ENCODE measurements at regions not wholly inside any gene's neighbourhood (a gene's known extent, or its start where the extent isn't known, plus 50 kb on each side); places are given as distances from the start of the nearest gene placed in this dataset.

DNA sequence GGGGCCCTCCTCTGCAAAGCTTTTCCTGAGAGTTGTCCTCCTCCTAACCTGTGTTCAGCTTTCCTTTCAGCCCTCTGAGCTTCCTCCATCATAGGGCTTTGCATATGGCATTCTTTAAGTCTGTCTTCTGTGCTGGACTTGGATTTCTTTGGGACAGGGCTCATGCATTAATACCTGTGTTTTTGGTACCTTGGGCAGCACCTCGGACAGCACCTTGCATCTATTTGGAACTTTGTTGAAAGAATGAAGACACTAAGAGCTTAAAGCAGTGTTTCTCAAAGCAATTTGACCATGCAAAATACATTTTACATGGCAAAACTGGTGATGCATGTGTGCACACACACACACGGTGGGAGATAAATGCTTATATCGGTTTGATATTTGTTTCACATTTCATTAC, 115.0 kb upstream of the SRRM4 start:
- H3K9me3 ChIP-seq, result no peaks in the 10 kb centered on the region
- ChIA-PET POLR2A (no interaction called here), CTCF (no interaction called here)
- Mint-ChIP-seq H3K27me3 (peaks cover 0 to 8% of the 10 kb centered on the region in 2 donors), H3K4me1 (no peaks in the 10 kb centered on the region), H3K27ac (no peak overlapping the region), H3K36me3 (no peaks in the 10 kb centered on the region), H3K9me3 (peaks cover 2 to 4% (median 3%) of the 10 kb centered on the region in 3 donors), H3K4me3 (no peak overlapping the region)
- no peak for ATAC-seq (replicated peaks in 1 of 4)
- WGBS (ENCODE audit: insufficient coverage), result no CpG with 5 or more reads among the region's 3 CpGs
- DNase-seq, result no peak
- no peaks in the 10 kb centered on the region for H3K27me3 ChIP-seq (replicated peaks in 1 of 2; ENCODE audit: control insufficient read depth in 2 of 2, extremely low read depth in 1 of 2, insufficient read depth in 2 of 2, low read length in 1 of 2)
- H3K36me3 ChIP-seq (ENCODE audit: control insufficient read depth in 2 of 2, extremely low read depth in 1 of 2, insufficient read depth in 1 of 2, low read length in 1 of 2), result no peaks in the 10 kb centered on the region
- no peak overlapping the region for H3K27ac ChIP-seq (ENCODE audit: low read length)
- H3K4me3 ChIP-seq (ENCODE audit: control insufficient read depth in 1 of 2, extremely low read depth in 1 of 2, low read length in 1 of 2), result no peak overlapping the region
- no peaks in the 10 kb centered on the region for H3K4me1 ChIP-seq (ENCODE audit: control insufficient read depth in 1 of 2, extremely low read depth in 1 of 2, insufficient read depth in 2 of 2, low read length in 2 of 2)

DNA sequence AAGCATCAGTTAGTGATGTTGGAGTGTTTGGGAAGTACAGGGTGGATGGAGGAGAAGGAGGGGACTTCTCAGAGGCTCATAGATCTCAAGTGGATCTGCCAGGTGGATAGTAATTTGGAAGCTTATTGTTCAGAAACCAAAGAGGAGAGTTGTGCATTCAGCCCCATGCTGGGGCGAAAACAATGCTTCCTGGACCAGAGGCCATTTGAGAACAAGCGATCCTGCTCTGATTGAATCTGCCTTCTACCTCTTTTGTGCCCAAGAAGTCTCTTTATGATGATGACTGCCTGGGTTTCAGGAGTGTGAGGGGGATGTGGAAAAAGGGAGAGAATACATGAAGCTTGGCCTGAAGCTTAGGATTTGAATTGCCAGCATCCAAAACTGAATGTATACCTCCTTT, 110.8 kb upstream of the SRRM4 start:
- whole genome bisulfite sequencing (ENCODE audit: insufficient coverage), result 67% methylated on average over 2 of the region's 2 CpGs
- H3K4me3 Mint-ChIP-seq, result no peak overlapping the region
- no peak overlapping the region for H3K27ac Mint-ChIP-seq
- Histone ChIP-seq H3K9me3 (no peaks in the 10 kb centered on the region), H3K27ac (ENCODE audit: low read length) (no peak overlapping the region), H3K4me1 (ENCODE audit: control insufficient read depth in 1 of 2, extremely low read depth in 1 of 2, insufficient read depth in 2 of 2, low read length in 2 of 2) (no peaks in the 10 kb centered on the region), H3K4me3 (ENCODE audit: control insufficient read depth in 1 of 2, extremely low read depth in 1 of 2, low read length in 1 of 2) (no peak overlapping the region), H3K27me3 (replicated peaks in 1 of 2; ENCODE audit: control insufficient read depth in 2 of 2, extremely low read depth in 1 of 2, insufficient read depth in 2 of 2, low read length in 1 of 2) (no peaks in the 10 kb centered on the region), H3K36me3 (ENCODE audit: control insufficient read depth in 2 of 2, extremely low read depth in 1 of 2, insufficient read depth in 1 of 2, low read length in 1 of 2) (no peaks in the 10 kb centered on the region)
- ATAC-seq (replicated peaks in 1 of 4) (no peak), DNase-seq (no peak)
- POLR2A ChIA-PET, result no interaction called here
- H3K9me3 Mint-ChIP-seq, result peaks cover 0 to 3% (median 0%) of the 10 kb centered on the region in 3 donors
- H3K27me3 Mint-ChIP-seq, result peaks cover 0 to 8% of the 10 kb centered on the region in 2 donors
- no peaks in the 10 kb centered on the region for H3K36me3 Mint-ChIP-seq
- CTCF ChIA-PET, result no interaction called here
- H3K4me1 Mint-ChIP-seq, result no peaks in the 10 kb centered on the region

GRCh38 chr12:118874698-118875548, 106.4 kb upstream of the SRRM4 start:
- no peak overlapping the region for H3K27ac ChIP-seq (ENCODE audit: low read length)
- ATAC-seq (replicated peaks in 1 of 4), result no peak
- H3K4me3 Mint-ChIP-seq, result no peak overlapping the region
- no peaks in the 10 kb centered on the region for H3K4me1 Mint-ChIP-seq
- H3K36me3 Mint-ChIP-seq, result no peaks in the 10 kb centered on the region
- ChIA-PET POLR2A (no interaction called here), CTCF (no interaction called here)
- no peaks in the 10 kb centered on the region for H3K27me3 ChIP-seq (replicated peaks in 1 of 2; ENCODE audit: control insufficient read depth in 2 of 2, extremely low read depth in 1 of 2, insufficient read depth in 2 of 2, low read length in 1 of 2)
- WGBS (ENCODE audit: insufficient coverage), result 36% methylated on average over 2 of the region's 6 CpGs
- no peaks in the 10 kb centered on the region for H3K4me1 ChIP-seq (ENCODE audit: control insufficient read depth in 1 of 2, extremely low read depth in 1 of 2, insufficient read depth in 2 of 2, low read length in 2 of 2)
- no peak overlapping the region for H3K27ac Mint-ChIP-seq
- no peaks in the 10 kb centered on the region for H3K9me3 Mint-ChIP-seq
- no peak for DNase-seq
- H3K36me3 ChIP-seq (ENCODE audit: control insufficient read depth in 2 of 2, extremely low read depth in 1 of 2, insufficient read depth in 1 of 2, low read length in 1 of 2), result no peaks in the 10 kb centered on the region
- H3K4me3 ChIP-seq (ENCODE audit: control insufficient read depth in 1 of 2, extremely low read depth in 1 of 2, low read length in 1 of 2), result no peak overlapping the region
- peaks cover 3 to 4% of the 10 kb centered on the region in 2 donors for H3K27me3 Mint-ChIP-seq
- H3K9me3 ChIP-seq, result no peaks in the 10 kb centered on the region

DNA sequence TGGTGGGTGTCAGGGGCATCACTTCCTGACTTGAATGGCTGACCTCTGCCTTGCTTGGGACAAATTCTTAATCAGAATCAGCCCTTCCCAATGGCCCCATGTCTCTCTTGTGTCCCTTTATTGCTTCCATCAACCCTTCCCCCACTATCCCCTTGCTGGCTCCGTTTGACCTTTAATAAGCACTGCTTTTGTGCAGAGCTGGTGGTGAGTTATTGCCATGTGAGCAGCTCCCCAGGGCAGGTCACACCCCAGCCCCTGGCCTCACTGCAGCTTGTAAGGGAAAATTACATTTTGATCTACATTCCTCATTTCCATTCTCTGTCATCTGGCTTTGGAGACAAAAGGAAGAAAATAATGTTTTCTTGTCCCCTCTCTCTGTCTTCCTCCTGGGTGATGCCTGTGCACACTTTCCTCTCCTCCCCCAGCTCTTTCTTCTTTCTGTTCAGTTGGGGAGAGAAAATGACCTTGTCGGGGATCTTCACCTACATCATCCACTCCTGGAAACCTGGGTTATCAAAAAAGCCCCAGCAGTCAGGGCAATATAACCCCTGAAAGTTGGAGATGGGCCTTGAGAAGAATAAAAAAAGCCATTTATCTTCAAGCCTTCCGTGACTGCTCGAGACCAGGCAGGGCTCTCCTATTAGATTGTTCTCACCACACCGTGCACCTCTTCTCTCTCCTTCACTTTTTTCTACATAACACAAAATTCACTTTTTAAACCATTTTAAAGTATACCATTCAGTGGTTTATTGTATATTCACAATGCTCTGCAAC, 100.4 kb upstream of the SRRM4 start:
- H3K36me3 ChIP-seq (ENCODE audit: control insufficient read depth in 2 of 2, extremely low read depth in 1 of 2, insufficient read depth in 1 of 2, low read length in 1 of 2), result no peaks in the 10 kb centered on the region
- Mint-ChIP-seq H3K36me3 (no peaks in the 10 kb centered on the region), H3K9me3 (peaks cover 0 to 8% (median 4%) of the 10 kb centered on the region in 3 donors), H3K4me1 (no peaks in the 10 kb centered on the region), H3K27me3 (peaks cover 0 to 5% of the 10 kb centered on the region in 2 donors), H3K27ac (no peak overlapping the region), H3K4me3 (no peak overlapping the region)
- POLR2A ChIA-PET, result no interaction called here
- no peak for DNase-seq
- ATAC-seq (replicated peaks in 1 of 4), result no peak
- no peaks in the 10 kb centered on the region for H3K9me3 ChIP-seq
- no peaks in the 10 kb centered on the region for H3K4me1 ChIP-seq (ENCODE audit: control insufficient read depth in 1 of 2, extremely low read depth in 1 of 2, insufficient read depth in 2 of 2, low read length in 2 of 2)
- no CpG with 5 or more reads among the region's 5 CpGs for WGBS (ENCODE audit: insufficient coverage)
- H3K27me3 ChIP-seq (replicated peaks in 1 of 2; ENCODE audit: control insufficient read depth in 2 of 2, extremely low read depth in 1 of 2, insufficient read depth in 2 of 2, low read length in 1 of 2), result peaks cover 0 to 2% of the 10 kb centered on the region in 2 experiments
- no peak overlapping the region for H3K27ac ChIP-seq (ENCODE audit: low read length)
- CTCF ChIA-PET, result no interaction called here
- H3K4me3 ChIP-seq (ENCODE audit: control insufficient read depth in 1 of 2, extremely low read depth in 1 of 2, low read length in 1 of 2), result no peak overlapping the region

DNA sequence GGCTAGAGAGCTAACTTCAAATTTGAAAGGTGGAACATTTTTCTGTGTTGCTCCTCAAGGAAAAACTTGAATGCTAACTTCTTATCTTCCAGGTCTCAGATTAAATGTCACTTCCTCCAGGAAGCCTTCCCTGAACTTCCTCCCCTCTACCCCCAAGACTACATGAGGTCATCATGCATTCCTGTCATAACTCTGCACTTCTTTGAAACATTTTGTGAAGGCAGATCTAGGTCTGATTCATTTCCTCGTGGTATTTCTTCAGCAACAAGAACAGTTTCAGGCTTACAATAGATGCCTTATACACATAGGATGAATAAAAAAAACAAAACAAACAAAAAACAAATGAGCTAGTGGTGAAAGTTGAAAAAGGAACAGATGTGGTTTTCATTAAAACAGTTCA, 97.1 kb upstream of the SRRM4 start:
- no peak overlapping the region for H3K27ac ChIP-seq (ENCODE audit: low read length)
- peaks cover 1 to 2% of the 10 kb centered on the region in 2 donors for H3K27me3 Mint-ChIP-seq
- H3K36me3 Mint-ChIP-seq, result no peaks in the 10 kb centered on the region
- no peaks in the 10 kb centered on the region for H3K36me3 ChIP-seq (ENCODE audit: control insufficient read depth in 2 of 2, extremely low read depth in 1 of 2, insufficient read depth in 1 of 2, low read length in 1 of 2)
- peaks cover 0 to 11% (median 6%) of the 10 kb centered on the region in 3 donors for H3K9me3 Mint-ChIP-seq
- no CpG with 5 or more reads among the region's 1 CpG for WGBS (ENCODE audit: insufficient coverage)
- no peaks in the 10 kb centered on the region for H3K4me1 Mint-ChIP-seq
- H3K4me3 ChIP-seq (ENCODE audit: control insufficient read depth in 1 of 2, extremely low read depth in 1 of 2, low read length in 1 of 2), result no peak overlapping the region
- ATAC-seq (replicated peaks in 1 of 4), result no peak
- DNase-seq, result no peak
- H3K9me3 ChIP-seq, result no peaks in the 10 kb centered on the region
- no peaks in the 10 kb centered on the region for H3K4me1 ChIP-seq (ENCODE audit: control insufficient read depth in 1 of 2, extremely low read depth in 1 of 2, insufficient read depth in 2 of 2, low read length in 2 of 2)
- H3K4me3 Mint-ChIP-seq, result no peak overlapping the region
- H3K27ac Mint-ChIP-seq, result no peak overlapping the region
- ChIA-PET POLR2A (no interaction called here), CTCF (no interaction called here)
- peaks cover 0 to 2% of the 10 kb centered on the region in 2 experiments for H3K27me3 ChIP-seq (replicated peaks in 1 of 2; ENCODE audit: control insufficient read depth in 2 of 2, extremely low read depth in 1 of 2, insufficient read depth in 2 of 2, low read length in 1 of 2)

GRCh38 chr12:118900993-118901392, 80.3 kb upstream of the SRRM4 start:
- H3K4me1 ChIP-seq (ENCODE audit: control insufficient read depth in 1 of 2, extremely low read depth in 1 of 2, insufficient read depth in 2 of 2, low read length in 2 of 2), result no peaks in the 10 kb centered on the region
- ChIA-PET POLR2A (no interaction called here), CTCF (no interaction called here)
- no peak overlapping the region for H3K4me3 ChIP-seq (ENCODE audit: control insufficient read depth in 1 of 2, extremely low read depth in 1 of 2, low read length in 1 of 2)
- ATAC-seq (replicated peaks in 1 of 4), result no peak
- WGBS (ENCODE audit: insufficient coverage), result no CpG with 5 or more reads among the region's 1 CpG
- no peaks in the 10 kb centered on the region for H3K27me3 Mint-ChIP-seq
- H3K9me3 Mint-ChIP-seq, result peaks cover 3 to 12% (median 5%) of the 10 kb centered on the region in 3 donors
- H3K4me1 Mint-ChIP-seq, result no peaks in the 10 kb centered on the region
- H3K36me3 ChIP-seq (ENCODE audit: control insufficient read depth in 2 of 2, extremely low read depth in 1 of 2, insufficient read depth in 1 of 2, low read length in 1 of 2), result no peaks in the 10 kb centered on the region
- no peaks in the 10 kb centered on the region for H3K27me3 ChIP-seq (replicated peaks in 1 of 2; ENCODE audit: control insufficient read depth in 2 of 2, extremely low read depth in 1 of 2, insufficient read depth in 2 of 2, low read length in 1 of 2)
- H3K36me3 Mint-ChIP-seq, result no peaks in the 10 kb centered on the region
- no peak overlapping the region for H3K27ac ChIP-seq (ENCODE audit: low read length)
- H3K9me3 ChIP-seq, result no peaks in the 10 kb centered on the region
- H3K27ac Mint-ChIP-seq, result no peak overlapping the region
- H3K4me3 Mint-ChIP-seq, result no peak overlapping the region
- no peak for DNase-seq

Measured in T-cell (primary cell).